ENCODE measurements at regions not wholly inside any gene's neighbourhood (a gene's known extent, or its start where the extent isn't known, plus 50 kb on each side); places are given as distances from the start of the nearest gene placed in this dataset.

- Histone ChIP-seq H2BK120ac (ENCODE audit: low read depth, low read length, poor library complexity, severe bottlenecking) (no peak overlapping the region), H3K9me3 (ENCODE audit: control insufficient read depth, low read depth, low read length) (peaks cover 6% of the 10 kb centered on the region), H3K79me2 (ENCODE audit: insufficient read depth, low read length) (no peaks in the 10 kb centered on the region), H3K4me2 (ENCODE audit: insufficient read depth, insufficient read length, low read length) (no peak overlapping the region), H2BK5ac (ENCODE audit: insufficient read length, low read length) (no peak overlapping the region), H2BK12ac (ENCODE audit: insufficient read length, low read depth, low read length) (no peak overlapping the region), H3K79me1 (ENCODE audit: insufficient read depth, low read depth, low read length, poor library complexity, severe bottlenecking) (no peaks in the 10 kb centered on the region), H2BK15ac (ENCODE audit: low read depth, low read length) (no peak overlapping the region), H4K5ac (ENCODE audit: insufficient read length, low read depth, low read length) (no peak overlapping the region), H3T11ph (ENCODE audit: low read length) (no peak overlapping the region), H3K27ac (ENCODE audit: insufficient read length, low read depth, low read length) (no peak overlapping the region), H3K14ac (ENCODE audit: insufficient read depth, low read length) (no peak overlapping the region), H4K8ac (replicated peaks; ENCODE audit: insufficient read length, low read depth, low read length) (no peak overlapping the region), H3K23ac (ENCODE audit: insufficient read length, low read depth, low read length) (no peak overlapping the region), H3K4me1 (ENCODE audit: insufficient read depth, low read length) (no peaks in the 10 kb centered on the region), H3K18ac (ENCODE audit: insufficient read length, low read depth, low read length) (no peak overlapping the region), H4K20me1 (ENCODE audit: control insufficient read depth, insufficient read depth, insufficient read length) (no peaks in the 10 kb centered on the region), H4K91ac (ENCODE audit: insufficient read length, low read depth, low read length) (no peak overlapping the region), H3K27me3 (ENCODE audit: insufficient read depth, low read length) (no peaks in the 10 kb centered on the region), H2AFZ (ENCODE audit: low read length) (no peak overlapping the region), H3K9ac (ENCODE audit: extremely low read depth, insufficient read length, low read length) (no peak overlapping the region), H2AK5ac (ENCODE audit: insufficient read length, low read length) (no peak overlapping the region), H3K23me2 (ENCODE audit: insufficient read length, low read depth, low read length, poor library complexity, severe bottlenecking) (no peaks in the 10 kb centered on the region), H2BK20ac (ENCODE audit: low read depth, low read length, poor library complexity, severe bottlenecking) (no peak overlapping the region), H3K4ac (ENCODE audit: low read depth, low read length) (no peak overlapping the region), H3K56ac (ENCODE audit: insufficient read length, low read depth, low read length) (no peak overlapping the region)
- no peak overlapping the region for H3K27ac Mint-ChIP-seq
- no peak for DNase-seq
- WGBS (ENCODE audit: extremely low coverage, insufficient read length, low lambda C conversion rate) = no CpG with 5 or more reads among the region's 3 CpGs
- peaks cover 3 to 12% (median 9%) of the 10 kb centered on the region in 3 experiments; a peak in 6 of 7 replicates for H3K36me3 Mint-ChIP-seq (ENCODE audit: insufficient read depth in 1 of 3, low read depth in 3 of 3)
- no peak for TF ChIP-seq CTCF (conservative IDR thresholded peaks at IDR 0.05)
- H3K4me1 Mint-ChIP-seq = no peaks in the 10 kb centered on the region
- no peak overlapping the region for H3K4me3 Mint-ChIP-seq
- H3K9me3 Mint-ChIP-seq = peaks cover 22 to 26% of the 10 kb centered on the region in 2 experiments
- no peaks in the 10 kb centered on the region; the same call in 1 of the 2 replicates for H3K27me3 Mint-ChIP-seq (ENCODE audit: low read depth)
Observed at GRCh38 chr1:60583696-60584095, 498.7 kb upstream of the NFIA start.
